GM19324 (cell line): ENCODE measurements at regions not wholly inside any gene's neighbourhood (a gene's known extent, or its start where the extent isn't known, plus 50 kb on each side); places are given as distances from the start of the nearest gene placed in this dataset.
A peak's percentile ranks its signal among the peaks of the same experiment; 100 is the strongest.

Experiments
- ATAC-seq: cut with Tn5 transposase; IDR thresholded peaks from one replicate; pipeline ENCODE4 v1.9.1; 2021; ENCODE audit warnings: mild to moderate bottlenecking, moderate library complexity; ENCODE audit not compliant: unreplicated experiment, low FRiP score

DNA sequence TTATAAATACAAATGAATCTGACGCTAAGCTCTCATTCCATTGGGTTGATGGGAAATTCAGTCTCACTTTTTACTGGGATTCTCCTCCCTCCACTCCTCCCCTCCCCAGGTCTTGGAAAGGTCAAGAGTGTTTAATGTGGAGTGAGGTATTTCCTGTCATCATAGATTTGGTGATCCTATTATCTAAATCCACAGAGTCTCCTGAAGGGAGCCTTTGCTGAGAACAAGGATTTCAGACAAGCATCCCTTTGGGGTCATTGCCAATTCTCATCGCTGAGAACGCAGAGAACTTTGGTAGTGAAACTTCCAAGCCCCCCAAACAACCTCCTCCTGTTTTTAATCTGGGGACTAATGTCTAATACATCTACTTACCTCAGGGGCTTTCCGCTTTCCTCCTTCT, 297.9 kb downstream of the OTOL1 start:
- no peak for ATAC-seq

- ATAC-seq, result no peak
Observed at GRCh38 chr3:161796312-161796711, 299.7 kb downstream of the OTOL1 start.

DNA sequence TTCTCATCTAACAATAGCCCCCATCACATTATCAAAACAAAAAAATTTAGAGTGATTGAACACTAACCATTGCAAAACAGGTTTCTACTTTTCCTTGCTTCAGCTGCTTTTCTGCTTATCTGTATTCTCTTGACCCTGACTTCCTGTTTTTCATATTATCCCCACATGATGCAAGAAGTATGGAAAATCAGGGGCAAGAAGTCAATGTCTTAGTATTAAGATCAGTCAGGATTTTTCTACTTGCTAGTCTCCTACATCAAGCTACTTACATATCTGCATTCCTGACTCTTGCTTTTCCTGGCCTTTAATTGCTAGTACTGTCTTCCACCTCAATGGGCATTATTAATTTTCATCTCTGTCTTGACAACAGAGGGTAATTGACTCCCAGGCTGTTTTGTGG, 300.2 kb downstream of the OTOL1 start:
- ATAC-seq, result no peak

GRCh38 chr3:161798016-161798415, 301.4 kb downstream of the OTOL1 start:
- no peak for ATAC-seq

DNA sequence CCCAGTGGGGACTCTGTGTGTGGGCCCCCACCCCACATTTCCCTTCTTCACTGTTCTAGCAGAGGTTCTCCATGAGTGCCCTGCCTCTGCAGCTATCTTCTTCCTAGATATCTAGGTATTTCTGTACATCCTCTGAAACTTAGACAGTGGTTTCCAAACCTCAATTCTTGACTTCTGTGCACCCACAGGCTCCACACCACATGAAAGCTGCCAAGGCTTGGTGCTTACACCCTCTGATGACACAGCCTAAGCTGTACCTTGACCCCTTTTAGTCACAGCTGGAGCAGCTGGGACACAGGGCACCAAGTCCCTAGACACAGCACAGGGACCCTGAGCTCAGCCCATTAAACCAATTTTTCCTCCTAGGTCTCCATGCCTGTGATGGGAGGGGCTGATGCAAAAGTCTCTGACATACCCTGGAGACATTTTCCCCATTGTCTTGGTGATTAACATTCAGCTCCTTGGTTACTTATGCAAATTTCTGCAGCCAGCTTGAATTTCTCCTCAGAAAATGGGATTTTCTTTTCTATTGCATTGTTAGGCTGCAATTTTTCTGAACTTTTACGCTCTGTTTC, 304.5 kb downstream of the OTOL1 start:
- ATAC-seq, result no peak

GRCh38 chr3:161818106-161818505, 321.5 kb downstream of the OTOL1 start:
- ATAC-seq, result no peak

DNA sequence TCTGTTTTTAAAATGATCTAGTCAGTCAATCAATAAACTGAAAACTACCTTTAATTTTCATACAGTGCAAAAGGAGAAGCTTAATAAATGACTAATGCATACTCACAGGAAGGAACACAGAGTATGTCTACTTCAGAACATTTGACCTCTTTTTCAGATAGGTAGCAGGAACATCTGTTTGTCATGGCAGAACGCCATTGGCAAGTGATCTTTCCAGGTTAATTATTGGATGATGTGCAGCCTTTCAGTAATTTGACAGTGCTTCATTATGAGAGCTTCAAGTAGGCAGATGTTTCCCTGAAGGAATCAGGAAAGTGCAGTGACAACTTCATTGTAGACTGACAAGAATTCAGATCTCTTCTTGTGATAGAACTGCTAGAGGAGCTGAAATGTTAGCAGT, 325.0 kb downstream of the OTOL1 start:
- no peak for ATAC-seq

GRCh38 chr3:161822291-161822690, 325.7 kb downstream of the OTOL1 start:
- ATAC-seq, result no peak

- no peak for ATAC-seq
Observed at GRCh38 chr3:161823910-161824309, 327.3 kb downstream of the OTOL1 start.

DNA sequence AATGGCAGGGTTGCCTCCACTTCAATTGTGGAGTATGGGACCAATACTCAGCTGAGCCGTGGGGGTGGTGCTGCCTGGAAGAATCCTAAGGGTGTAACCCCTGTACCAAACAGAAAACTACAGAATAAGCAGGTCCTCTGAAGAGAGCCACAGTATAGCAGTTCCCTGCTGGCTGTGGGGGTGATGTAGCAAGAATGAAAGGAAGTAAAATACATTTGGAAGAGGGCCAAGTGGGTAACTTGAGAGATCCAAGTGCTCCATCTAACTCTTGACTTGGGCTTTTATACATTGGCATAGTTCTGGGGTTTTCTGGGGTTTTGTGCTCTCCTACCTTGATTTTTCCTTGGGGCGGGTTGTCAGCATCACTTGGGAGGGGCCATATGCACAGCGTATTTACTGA, 341.4 kb downstream of the OTOL1 start:
- ATAC-seq, result no peak

GRCh38 chr3:161848376-161848775, 351.8 kb downstream of the OTOL1 start:
- no peak for ATAC-seq

DNA sequence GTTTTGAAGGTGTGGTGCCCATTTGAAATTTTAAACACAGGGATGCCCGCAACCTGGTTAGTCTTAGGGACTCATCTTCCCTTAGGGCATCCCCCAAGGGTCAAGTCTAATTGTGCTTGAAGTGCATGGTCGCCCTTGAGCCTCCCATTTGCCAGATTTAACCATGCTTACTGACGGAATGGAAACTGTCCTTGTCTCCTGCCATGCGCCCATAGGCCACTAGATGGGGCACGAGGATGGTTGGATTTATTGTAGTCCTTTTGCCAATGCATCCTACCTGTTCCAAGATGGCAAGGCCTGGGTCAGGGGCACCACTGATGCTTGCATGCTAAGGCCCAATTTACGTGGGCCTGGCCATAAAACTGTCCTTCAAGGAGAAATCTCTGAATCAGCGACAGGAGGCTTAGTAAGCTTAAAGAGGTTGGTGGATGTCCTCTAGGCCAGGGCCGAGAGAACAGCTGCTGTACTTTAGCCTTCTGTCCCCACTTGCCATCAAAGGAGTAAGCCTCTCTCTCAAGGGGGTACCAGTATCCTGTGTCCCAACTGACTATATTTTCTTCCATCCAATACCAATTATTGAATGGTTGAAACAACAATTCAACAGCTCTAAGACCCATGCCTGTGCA, 355.4 kb downstream of the OTOL1 start:
- ATAC-seq, result peak; percentile 78

GRCh38 chr3:161852744-161853143, 356.1 kb downstream of the OTOL1 start:
- no peak for ATAC-seq

- no peak for ATAC-seq
Observed at GRCh38 chr3:161854232-161854771, 357.7 kb downstream of the OTOL1 start.

DNA sequence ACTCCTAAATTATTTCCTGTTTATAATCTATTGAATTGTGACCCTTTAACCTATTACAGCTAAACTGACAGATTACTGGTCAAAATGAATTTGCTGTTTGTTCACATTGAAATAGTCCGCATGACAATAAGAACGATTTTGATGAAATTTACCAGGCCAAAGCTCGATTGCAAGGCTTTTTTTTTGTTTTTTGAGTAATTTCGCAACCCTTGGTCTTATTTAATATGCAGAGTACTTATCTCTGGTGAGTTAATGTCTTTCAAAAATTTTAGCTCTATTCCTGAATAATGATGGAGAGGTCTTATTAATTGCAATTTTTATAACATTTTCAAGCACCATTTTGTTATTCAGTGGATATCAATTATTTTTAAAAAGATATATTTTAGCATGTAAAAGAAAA, 362.4 kb downstream of the OTOL1 start:
- ATAC-seq, result no peak

- no peak for ATAC-seq
Observed at GRCh38 chr3:161859865-161860450, 363.4 kb downstream of the OTOL1 start.

DNA sequence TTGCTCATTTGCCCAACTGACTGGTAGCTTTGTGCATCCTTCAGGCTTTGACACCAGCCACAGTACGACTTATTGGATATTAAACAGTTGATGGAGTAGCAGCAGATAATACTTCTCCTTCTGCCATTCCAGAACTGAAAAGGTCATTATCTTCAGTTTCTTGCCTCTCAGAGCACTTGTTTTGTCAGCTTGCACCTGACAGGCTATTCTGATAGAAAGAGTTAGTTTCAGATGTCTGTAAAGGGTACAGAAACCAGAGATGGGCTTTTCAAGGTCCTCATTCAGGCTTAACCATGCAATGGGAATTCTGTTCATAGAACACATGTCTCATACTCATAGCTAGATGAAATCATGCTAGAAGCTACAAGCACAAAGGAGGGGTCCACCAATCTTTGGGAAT, 367.2 kb downstream of the OTOL1 start:
- no peak for ATAC-seq

DNA sequence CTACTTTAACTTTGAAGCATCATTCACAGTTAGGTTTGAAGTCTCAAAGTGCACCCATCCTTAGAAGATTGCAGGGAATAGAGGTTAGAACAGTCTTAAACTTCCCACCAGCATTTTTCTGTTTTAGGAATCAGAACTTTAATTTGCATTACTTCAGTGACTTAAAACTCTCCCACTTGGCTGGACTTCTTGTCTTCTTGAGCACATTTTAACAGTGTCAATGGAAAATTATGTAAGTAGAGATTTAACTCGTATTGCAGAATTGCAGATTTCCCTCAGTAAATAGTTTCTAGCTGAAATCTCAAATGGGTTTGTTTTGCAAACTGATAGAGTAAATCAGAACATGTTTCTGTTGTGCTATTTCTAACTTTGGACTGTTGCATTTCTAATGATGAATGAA, 369.6 kb downstream of the OTOL1 start:
- no peak for ATAC-seq

DNA sequence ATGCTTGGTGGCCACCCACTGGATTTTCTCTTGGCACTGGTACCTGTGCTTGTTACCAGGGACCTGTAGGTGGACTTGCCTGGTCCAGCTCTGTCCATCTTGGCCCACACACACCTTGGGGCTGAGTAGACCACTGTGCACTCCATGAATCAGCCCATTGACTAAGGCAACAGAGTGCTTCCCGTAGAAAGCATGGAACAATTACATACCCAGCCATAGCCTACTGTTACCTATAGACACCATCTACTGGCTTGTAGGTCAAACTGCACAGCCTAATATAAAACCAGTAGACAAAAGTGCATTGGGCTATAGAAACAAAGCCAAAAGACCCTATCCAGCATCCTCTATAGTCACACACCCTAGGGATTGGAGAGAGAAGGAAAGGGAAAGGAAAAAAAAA, 378.9 kb downstream of the OTOL1 start:
- no peak for ATAC-seq

DNA sequence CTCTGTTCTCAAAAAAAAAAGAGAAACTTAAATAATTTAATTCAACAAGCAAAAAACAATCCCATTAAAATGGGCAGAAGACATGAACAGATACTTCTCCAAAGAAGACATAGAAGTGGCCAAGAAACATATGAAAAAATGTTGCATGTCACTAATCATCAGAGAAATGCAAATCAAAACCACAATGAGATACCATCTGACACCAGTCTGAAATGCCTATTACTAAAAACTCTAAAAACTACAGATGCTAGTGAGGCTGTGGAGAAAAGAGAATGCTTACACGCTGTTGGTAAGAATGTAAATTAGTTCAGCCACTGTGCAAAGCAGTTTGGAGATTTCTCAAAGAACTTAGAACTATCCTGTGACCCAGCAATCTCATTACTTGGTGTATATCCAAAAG, 382.9 kb downstream of the OTOL1 start:
- ATAC-seq, result no peak

GRCh38 chr3:161884830-161885229, 388.2 kb downstream of the OTOL1 start:
- ATAC-seq, result no peak

GRCh38 chr3:161890147-161890625, 393.6 kb downstream of the OTOL1 start:
- no peak for ATAC-seq
